HG03558 (cell line): ENCODE measurements at regions not wholly inside any gene's neighbourhood (a gene's known extent, or its start where the extent isn't known, plus 50 kb on each side); places are given as distances from the start of the nearest gene placed in this dataset.
"Not testable (repeated sequence)": the region's sequence is repeated elsewhere in the genome, so short reads cannot be mapped to it uniquely, and the experiment has no call there.

ENCODE experiments used
- ATAC-seq: cut with Tn5 transposase; IDR thresholded peaks from one replicate; pipeline ENCODE4 v1.9.1; 2021; ENCODE audit warnings: moderate number of reproducible peaks; ENCODE audit not compliant: unreplicated experiment; ENCODE audit errors: extremely low read depth

GRCh38 chr17:70945386-70945785, 776.1 kb downstream of the KCNJ2 start:
- ATAC-seq = no peak

- ATAC-seq = no peak
Measured at GRCh38 chr17:70947215-70947614, 777.9 kb downstream of the KCNJ2 start.

- ATAC-seq = no peak
Measured at GRCh38 chr17:70947636-70948565, 778.6 kb downstream of the KCNJ2 start.

GRCh38 chr17:70953140-70953539, 783.8 kb downstream of the KCNJ2 start:
- not testable (repeated sequence) for ATAC-seq

GRCh38 chr17:70955441-70955840, 786.1 kb downstream of the KCNJ2 start:
- no peak for ATAC-seq

- ATAC-seq = no peak
Measured at GRCh38 chr17:70956726-70957125, 787.4 kb downstream of the KCNJ2 start.

GRCh38 chr17:70961341-70961740, 792.0 kb downstream of the KCNJ2 start:
- ATAC-seq = no peak

- ATAC-seq = no peak
Measured at GRCh38 chr17:70968302-70968701, 799.0 kb downstream of the KCNJ2 start.

- no peak for ATAC-seq
Measured at GRCh38 chr17:70969521-70970034, 800.2 kb downstream of the KCNJ2 start.

GRCh38 chr17:70976447-70976846, 807.1 kb downstream of the KCNJ2 start:
- ATAC-seq = no peak

GRCh38 chr17:70984873-70985272, 815.5 kb downstream of the KCNJ2 start:
- ATAC-seq = no peak

GRCh38 chr17:70987867-70988340, 818.6 kb downstream of the KCNJ2 start:
- ATAC-seq = no peak

GRCh38 chr17:70988622-70989021, 819.3 kb downstream of the KCNJ2 start:
- ATAC-seq = no peak

- ATAC-seq = no peak
Measured at GRCh38 chr17:70989280-70989679, 819.9 kb downstream of the KCNJ2 start.

GRCh38 chr17:70994194-70994593, 824.9 kb downstream of the KCNJ2 start:
- ATAC-seq = no peak

GRCh38 chr17:70995997-70996396, 826.7 kb downstream of the KCNJ2 start:
- no peak for ATAC-seq

- no peak for ATAC-seq
Measured at GRCh38 chr17:71003736-71004135, 834.4 kb downstream of the KCNJ2 start.

- no peak for ATAC-seq
Measured at GRCh38 chr17:71004413-71004812, 835.1 kb downstream of the KCNJ2 start.

GRCh38 chr17:71011391-71011790, 842.1 kb downstream of the KCNJ2 start:
- no peak for ATAC-seq

- ATAC-seq = no peak
Measured at GRCh38 chr17:71019699-71020098, 850.4 kb downstream of the KCNJ2 start.

GRCh38 chr17:71022758-71023157, 853.4 kb downstream of the KCNJ2 start:
- ATAC-seq = no peak
